Keratinocyte (primary cell): ENCODE measurements at regions not wholly inside any gene's neighbourhood (a gene's known extent, or its start where the extent isn't known, plus 50 kb on each side); places are given as distances from the start of the nearest gene placed in this dataset.

Experiments
- DNase-seq: peaks from one replicate; pipeline ENCODE4 v3.0.0-alpha.2; 2011; ENCODE audit warnings: low read depth, missing footprints, low spot score
- FAIRE-seq: peaks from 2 replicates; lab custom pipeline; 2011; peaks lifted over from hg19 to GRCh38; lab: Jason Lieb, UNC
- H2AFZ ChIP-seq: 2 replicates; pipeline ENCODE4 v1.6.0; 2012; ENCODE audit warnings: low read length, control low read depth, inconsistent platforms; ENCODE audit not compliant: control insufficient read depth
- H3K27ac ChIP-seq: 2 replicates; pipeline ENCODE4 v1.5.1; 2011; ENCODE audit warnings: low read length; ENCODE audit not compliant: control insufficient read depth, insufficient read depth
- H3K27me3 ChIP-seq: 3 replicates; pipeline ENCODE4 v1.6.0; 2011; ENCODE audit warnings: low read length; ENCODE audit not compliant: control insufficient read depth, insufficient read depth; ENCODE audit errors: extremely low read depth
- H3K36me3 ChIP-seq, 2 experiments: 2 replicates in 1 of 2; 3 replicates in 1 of 2; pipeline ENCODE4 v1.5.1; 2011; ENCODE audit warnings: low read length in 2 of 2, mild to moderate bottlenecking in 1 of 2; ENCODE audit not compliant: control insufficient read depth in 2 of 2, insufficient read depth in 2 of 2; ENCODE audit errors: extremely low read depth in 1 of 2
- H3K4me1 ChIP-seq: 3 replicates; pipeline ENCODE4 v1.5.1; 2011; ENCODE audit warnings: low read length; ENCODE audit not compliant: control insufficient read depth, insufficient read depth; ENCODE audit errors: extremely low read depth
- H3K4me2 ChIP-seq: 3 replicates; pipeline ENCODE4 v1.6.0; 2011; ENCODE audit warnings: low read depth, low read length; ENCODE audit not compliant: control insufficient read depth, insufficient read depth; ENCODE audit errors: extremely low read depth
- H3K4me3 ChIP-seq, 3 experiments: fragments of 200-600 bp in 1 of 3; sonication (generic) in 1 of 3; 2 replicates in 2 of 3; 3 replicates in 1 of 3; pipeline ENCODE4 v1.5.1; 2011 to 2016; ENCODE audit warnings: low read length in 3 of 3, mild to moderate bottlenecking in 3 of 3, control low read depth in 2 of 3, inconsistent platforms in 1 of 3, low read depth in 1 of 3, mixed read lengths in 1 of 3, mixed run types in 1 of 3, moderate library complexity in 1 of 3; ENCODE audit not compliant: control insufficient read depth in 2 of 3, insufficient read depth in 2 of 3; ENCODE audit errors: extremely low read depth in 1 of 3
- H3K79me2 ChIP-seq: 2 replicates; pipeline ENCODE4 v1.6.0; 2012; ENCODE audit warnings: low read length; ENCODE audit not compliant: control insufficient read depth, insufficient read depth
- H3K9ac ChIP-seq: 3 replicates; pipeline ENCODE4 v1.6.0; 2011; ENCODE audit warnings: low read length; ENCODE audit not compliant: control insufficient read depth, insufficient read depth; ENCODE audit errors: extremely low read depth
- H3K9me1 ChIP-seq: 3 replicates; pipeline ENCODE4 v1.6.0; 2011; ENCODE audit warnings: low read length; ENCODE audit not compliant: control insufficient read depth, insufficient read depth; ENCODE audit errors: extremely low read depth
- H3K9me3 ChIP-seq: 2 replicates; pipeline ENCODE4 v1.5.1; 2012; ENCODE audit warnings: low read depth, low read length; ENCODE audit not compliant: control insufficient read depth
- H4K20me1 ChIP-seq: 3 replicates; pipeline ENCODE4 v1.6.0; 2011; ENCODE audit warnings: low read length; ENCODE audit not compliant: control insufficient read depth, insufficient read depth; ENCODE audit errors: extremely low read depth
- CTCF ChIP-seq, 3 experiments: IDR thresholded peaks in 1 of 3; conservative IDR thresholded peaks in 1 of 3; optimal IDR thresholded peaks in 1 of 3; 2 replicates in 2 of 3; 3 replicates in 1 of 3; pipeline versions ENCODE3 to v1.5.1; 2011; ENCODE audit warnings: low read length in 3 of 3, mild to moderate bottlenecking in 3 of 3, moderate library complexity in 2 of 3, control low read depth in 1 of 3, inconsistent platforms in 1 of 3; ENCODE audit not compliant: insufficient read depth in 2 of 3; ENCODE audit errors: extremely low read depth in 1 of 3
- EZH2 ChIP-seq: IDR thresholded peaks from one replicate; pipeline ENCODE4 v1.6.1; 2012; ENCODE audit warnings: inconsistent platforms, mild to moderate bottlenecking, low read length, moderate library complexity
- dilution Hi-C: fragments of 300-500 bp; cut with MboI; formaldehyde crosslinking; loops from one replicate; pipeline ENCODE4 v1.7.0; 2020; ENCODE audit warnings: low sequenced_read_pairs; ENCODE audit not compliant: extremely low pct_ligation_motif_present

DNA sequence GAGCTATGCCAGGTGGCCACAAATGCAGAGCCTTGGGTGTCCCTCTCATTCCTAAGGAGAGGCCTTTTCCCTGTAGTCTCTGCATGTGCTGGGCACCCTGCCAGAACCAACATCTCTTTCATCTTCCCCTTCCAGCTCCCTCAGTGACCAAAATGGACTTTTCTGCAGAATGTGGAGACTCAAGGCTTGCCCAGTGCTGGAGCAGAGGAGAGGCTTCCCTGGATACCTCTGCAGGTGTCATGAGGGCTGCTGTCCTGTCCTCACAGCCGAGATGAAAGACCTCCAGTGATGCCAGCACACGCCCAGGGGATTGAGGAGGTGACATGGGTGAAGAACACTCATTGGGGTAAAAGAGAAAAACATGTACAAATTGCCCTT is 347.0 kb upstream of the AJAP1 start:
- DNase-seq (no peak), FAIRE-seq (no peak)
- Histone ChIP-seq H2AFZ (no peak overlapping the region), H3K27me3 (no peaks in the 10 kb centered on the region), H3K4me3 (no peak overlapping the region), H3K4me2 (no peak overlapping the region), H3K9me1 (no peaks in the 10 kb centered on the region), H3K27ac (no peak overlapping the region), H3K79me2 (no peaks in the 10 kb centered on the region), H3K4me1 (no peaks in the 10 kb centered on the region), H3K36me3 (no peaks in the 10 kb centered on the region), H3K9me3 (peaks cover 13% of the 10 kb centered on the region), H4K20me1 (no peaks in the 10 kb centered on the region), H3K9ac (no peak overlapping the region)
- dilution Hi-C loops, result no loop called here
- TF ChIP-seq EZH2 (no peak), CTCF (optimal IDR thresholded peaks at IDR 0.05 in 1 of 3, IDR thresholded peaks at IDR 0.05 in 1 of 3, conservative IDR thresholded peaks at IDR 0.05 in 1 of 3; ENCODE audit: extremely low read depth in 1 of 3, insufficient read depth in 2 of 3, low read length in 3 of 3) (no peak)

GRCh38 chr1:4307911-4308545 is 346.4 kb upstream of the AJAP1 start:
- Histone ChIP-seq H3K79me2 (no peaks in the 10 kb centered on the region), H3K27me3 (no peaks in the 10 kb centered on the region)
- dilution Hi-C loops, result no loop called here

More at GRCh38 chr1:4307911-4308545, 346.4 kb upstream of the AJAP1 start:
- FAIRE-seq, result no peak
- no peak overlapping the region for H3K27ac ChIP-seq
- no peaks in the 10 kb centered on the region for H3K4me1 ChIP-seq
- no peaks in the 10 kb centered on the region for H3K36me3 ChIP-seq
- H3K4me2 ChIP-seq, result no peak overlapping the region
- TF ChIP-seq EZH2 (no peak), CTCF (optimal IDR thresholded peaks at IDR 0.05 in 1 of 3, IDR thresholded peaks at IDR 0.05 in 1 of 3, conservative IDR thresholded peaks at IDR 0.05 in 1 of 3; ENCODE audit: extremely low read depth in 1 of 3, insufficient read depth in 2 of 3, low read length in 3 of 3) (no peak)
- H3K9ac ChIP-seq, result no peak overlapping the region
- peaks cover 8% of the 10 kb centered on the region for H3K9me3 ChIP-seq
- no peak overlapping the region for H2AFZ ChIP-seq
- H3K4me3 ChIP-seq, result no peak overlapping the region
- H3K9me1 ChIP-seq, result no peaks in the 10 kb centered on the region
- H4K20me1 ChIP-seq, result no peaks in the 10 kb centered on the region
- no peak for DNase-seq
